Heart right ventricle (tissue), 16 donors: ENCODE measurements at regions not wholly inside any gene's neighbourhood (a gene's known extent, or its start where the extent isn't known, plus 50 kb on each side); places are given as distances from the start of the nearest gene placed in this dataset.

ENCODE experiments used
- ATAC-seq, 8 donors: fragments of 200-7000 bp; cut with Tn5 transposase; one replicate each; pipeline ENCODE4 v1.9.1; 2020; ENCODE audit warnings: mild to moderate bottlenecking in 8 of 8, moderate library complexity in 8 of 8, moderate number of reproducible peaks in 1 of 8
- DNase-seq, 2 donors: peaks; one replicate each; pipeline ENCODE4 v3.0.0-alpha.2; 2020
- H3K27ac ChIP-seq, 10 donors: fragments of 200-600 bp; sonication (generic) in 2 of 10; one replicate each; pipeline versions ENCODE4 v1.5.0 to v1.8.0; 2020 to 2022; ENCODE audit warnings: mild to moderate bottlenecking in 3 of 10
- H3K27me3 ChIP-seq, 7 donors: fragments of 200-600 bp; one replicate each; pipeline ENCODE4 v1.8.0; 2021 to 2022; ENCODE audit warnings: mild to moderate bottlenecking in 2 of 7
- H3K36me3 ChIP-seq, 9 donors: fragments of 200-600 bp; sonication (generic) in 1 of 9; one replicate each; pipeline versions ENCODE4 v1.5.0 to v1.8.0; 2020 to 2022; ENCODE audit warnings: mild to moderate bottlenecking in 2 of 9
- H3K4me1 ChIP-seq, 9 donors: fragments of 200-600 bp; sonication (generic) in 1 of 9; one replicate each; pipeline versions ENCODE4 v1.5.0 to v1.8.0; 2020 to 2022; ENCODE audit warnings: mild to moderate bottlenecking in 4 of 9
- H3K4me3 ChIP-seq, 10 donors: fragments of 200-600 bp; sonication (generic) in 2 of 10; one replicate each; pipeline versions ENCODE4 v1.5.0 to v1.8.0; 2020 to 2022; ENCODE audit warnings: mild to moderate bottlenecking in 7 of 10, moderate library complexity in 2 of 10
- H3K9me3 ChIP-seq, 11 donors: fragments of 200-600 bp in 10 of 11; sonication (generic) in 2 of 11; one replicate each; pipeline versions ENCODE4 v1.5.0 to v1.8.0; 2013 to 2022; ENCODE audit warnings: mild to moderate bottlenecking in 2 of 11, control low read depth in 1 of 11, moderate library complexity in 1 of 11
- CTCF ChIP-seq, 9 donors: fragments of 200-600 bp; sonication (generic) in 2 of 9; IDR thresholded peaks; one replicate each; pipeline versions ENCODE4 v1.5.0 to v1.8.0; 2021 to 2022; ENCODE audit warnings: antibody characterized with exemption in 9 of 9, mild to moderate bottlenecking in 5 of 9, moderate library complexity in 1 of 9
- whole genome bisulfite sequencing, 2 donors: extraction: QIAGEN DNeasy Blood & Tissue Kit; methylation state at CpG; one replicate each; pipeline ENCODE4 v1.1.7; 2013; ENCODE audit warnings: inconsistent platforms in 1 of 2; 5-methylcytosine and 5-hydroxymethylcytosine counted together
- intact Hi-C, 10 donors: fragments of 100-400 bp; cut with DNase I; formaldehyde crosslinking; loops; one replicate each; pipeline versions ENCODE4 v1.11.1 to v1.14.2; 2022
- donor health status: Arrhythmogenic right ventricular cardiomyopathy.
- donor health status: ischemic (EF 13 %, LVEDD 7.1; RV severe dilation, severe dysfunction).
- donor health status: healthy with polysubstance abuse.
- donor health status: DM: no; HTN: yes; CAD: no.
- donor health status: DM: no; HTN: no; CAD: no.
- donor health status: ischemic (EF 25% LVEDD 6.9; RV normal size, moderate dysfunction).
- donor health status: ischemic (EF 25% LVEDD 5.7; RV mildly dilated, moderate dysfunction).
- donor health status: healthy.
- donor health status: DM: yes; HTN: yes; CAD: no.
- donor health status: Ischemic cardiomyopathy.
- donor health status: ischemic (EF 35%, LVEDD 5.7; RV mildly dilated, moderate dysfunction).
- donor health status: nonischemic (EF 11% LVEDD 7.7; RV severe dilation, severe dysfunction).
- donor health status: DM: yes; HTN: yes; CAD: no.
- donor health status: PGD.
- donor health status: ischemic (EF 29% LVEDD 5.4; RV normal size, mild dysfunction).
- donor health status: nonischemic (EF 23%, LVEDD 6.1; RV moderate dilation, normal function).

DNA sequence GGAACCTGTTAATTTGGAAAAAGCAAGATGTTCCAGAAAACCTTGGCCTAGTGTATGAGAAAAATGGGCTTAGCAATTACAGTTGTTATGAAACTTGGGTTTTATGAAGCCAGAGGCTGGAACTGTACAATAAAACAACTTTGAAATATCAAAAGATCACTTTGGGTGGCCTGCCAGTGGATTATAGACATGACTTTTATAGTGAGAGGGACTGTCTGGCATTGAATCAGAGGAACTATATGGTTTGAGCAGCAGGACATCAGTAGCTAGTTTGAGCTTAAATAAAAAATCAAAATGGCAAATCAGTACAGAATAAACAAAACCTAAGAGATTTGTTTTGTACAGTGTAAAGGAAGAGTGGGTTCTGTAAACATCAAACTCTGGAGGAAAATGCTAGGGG, 115.0 kb upstream of the PTPRG start:
- no peaks in the 10 kb centered on the region for H3K9me3 ChIP-seq
- DNase-seq = no peak
- no peak overlapping the region for H3K4me3 ChIP-seq
- no peaks in the 10 kb centered on the region for H3K27me3 ChIP-seq
- H3K4me1 ChIP-seq = peaks cover 0 to 23% (median 10%) of the 10 kb centered on the region in 9 donors
- H3K36me3 ChIP-seq = no peaks in the 10 kb centered on the region
- H3K27ac ChIP-seq = no peak overlapping the region
- ATAC-seq = no peak
- intact Hi-C loops = loop anchor here in 3 of 10 donors (10.0 kb wide), 3 partner anchors 88 to 738 kb away; no protein-coding TSS in a partner anchor
- no peak for TF ChIP-seq CTCF (IDR thresholded peaks at IDR 0.05)

DNA sequence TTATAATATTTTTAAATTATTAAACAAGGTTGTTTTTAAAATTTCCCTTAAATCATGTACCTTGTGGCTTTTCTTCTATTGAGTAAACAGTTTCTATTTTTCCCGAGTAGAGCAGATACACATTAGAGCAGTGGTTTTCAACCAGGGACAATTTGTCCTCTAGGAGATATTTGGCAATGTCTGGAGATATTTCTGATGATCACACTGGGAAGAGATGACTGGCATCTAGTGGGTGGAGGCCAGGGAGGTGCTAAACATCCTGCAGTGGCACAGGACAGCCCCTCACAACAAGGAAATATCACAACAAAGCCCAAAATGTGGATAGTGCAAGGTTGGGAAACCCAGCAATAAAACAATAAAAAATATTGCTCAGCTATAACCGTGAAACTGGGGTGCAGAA, 113.0 kb upstream of the PTPRG start:
- WGBS, 2 donors = 74 to 78% methylated on average over 2 of the region's 2 CpGs
- Histone ChIP-seq H3K27ac (peak overlapping the region in 5 of 10 donors; percentile 11 to 48 (median 27)), H3K36me3 (no peaks in the 10 kb centered on the region), H3K4me1 (peaks cover 0 to 23% (median 10%) of the 10 kb centered on the region in 9 donors), H3K27me3 (no peaks in the 10 kb centered on the region), H3K4me3 (no peak overlapping the region), H3K9me3 (no peaks in the 10 kb centered on the region)
- intact Hi-C loops = loop anchor here in 3 of 10 donors (10.0 kb wide), 3 partner anchors 86 to 736 kb away; no protein-coding TSS in a partner anchor
- peak in 7 of 8 donors; percentile 38 to 94 (median 69) for ATAC-seq
- TF ChIP-seq CTCF (IDR thresholded peaks at IDR 0.05) = no peak
- DNase-seq = peak in 1 of 2 donors; percentile 6

DNA sequence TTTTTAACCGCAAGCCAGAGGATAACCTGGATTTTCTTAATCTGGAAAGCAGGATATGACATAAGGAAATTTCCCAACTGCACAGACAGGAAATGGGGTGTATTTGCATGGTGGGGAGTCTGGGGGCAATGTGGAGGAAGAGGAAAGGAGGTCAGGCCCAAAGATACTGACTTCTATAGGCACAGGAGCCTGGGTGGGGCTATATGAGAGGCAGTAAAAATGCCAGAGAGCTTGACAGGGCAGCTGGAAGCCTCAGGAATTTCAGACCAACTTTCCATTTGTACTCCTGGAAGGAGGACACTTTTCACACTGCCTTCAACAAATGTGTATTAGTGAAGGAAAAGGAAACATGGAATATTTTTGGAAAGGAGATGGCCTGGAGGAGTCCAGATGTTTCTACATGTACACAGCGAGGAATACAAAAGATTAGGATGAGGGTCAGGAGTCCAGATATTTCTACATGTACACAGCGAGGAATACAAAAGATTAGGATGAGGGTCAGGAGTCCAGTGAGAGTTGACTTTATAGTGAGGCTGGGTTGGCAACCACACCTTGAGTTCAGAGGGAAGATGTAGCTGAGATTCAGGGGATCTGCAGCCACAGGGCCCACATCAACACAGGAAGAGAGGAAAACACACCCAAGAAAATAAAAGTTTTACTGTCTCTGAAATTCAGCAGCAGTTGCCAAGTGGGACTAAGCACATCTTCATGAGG, 111.9 kb upstream of the PTPRG start:
- 79 to 80% methylated on average over 3 of the region's 3 CpGs for WGBS, 2 donors
- no peaks in the 10 kb centered on the region for H3K9me3 ChIP-seq
- H3K36me3 ChIP-seq = no peaks in the 10 kb centered on the region
- DNase-seq (no peak), ATAC-seq (no peak)
- H3K27me3 ChIP-seq = no peaks in the 10 kb centered on the region
- intact Hi-C loops = loop anchor here in 3 of 10 donors (10.0 kb wide), 3 partner anchors 85 to 735 kb away; no protein-coding TSS in a partner anchor
- no peak overlapping the region for H3K27ac ChIP-seq
- H3K4me1 ChIP-seq = peaks cover 0 to 17% (median 10%) of the 10 kb centered on the region in 9 donors
- H3K4me3 ChIP-seq = no peak overlapping the region
- no peak for TF ChIP-seq CTCF (IDR thresholded peaks at IDR 0.05)

- intact Hi-C loops = no loop called here
- ATAC-seq (no peak), DNase-seq (no peak)
- Histone ChIP-seq H3K4me3 (no peak overlapping the region), H3K36me3 (no peaks in the 10 kb centered on the region), H3K9me3 (peaks cover 0 to 2% (median 0%) of the 10 kb centered on the region in 11 donors), H3K4me1 (peaks cover 0 to 16% (median 10%) of the 10 kb centered on the region in 9 donors), H3K27me3 (no peaks in the 10 kb centered on the region), H3K27ac (no peak overlapping the region)
- no peak for TF ChIP-seq CTCF (IDR thresholded peaks at IDR 0.05)
- 54 to 55% methylated on average over 2 of the region's 2 CpGs for WGBS, 2 donors
These were observed 110.5 kb upstream of the PTPRG start for GRCh38 chr3:61450866-61451265.
